ENCODE measurements at regions not wholly inside any gene's neighbourhood (a gene's known extent, or its start where the extent isn't known, plus 50 kb on each side); places are given as distances from the start of the nearest gene placed in this dataset.

DNA sequence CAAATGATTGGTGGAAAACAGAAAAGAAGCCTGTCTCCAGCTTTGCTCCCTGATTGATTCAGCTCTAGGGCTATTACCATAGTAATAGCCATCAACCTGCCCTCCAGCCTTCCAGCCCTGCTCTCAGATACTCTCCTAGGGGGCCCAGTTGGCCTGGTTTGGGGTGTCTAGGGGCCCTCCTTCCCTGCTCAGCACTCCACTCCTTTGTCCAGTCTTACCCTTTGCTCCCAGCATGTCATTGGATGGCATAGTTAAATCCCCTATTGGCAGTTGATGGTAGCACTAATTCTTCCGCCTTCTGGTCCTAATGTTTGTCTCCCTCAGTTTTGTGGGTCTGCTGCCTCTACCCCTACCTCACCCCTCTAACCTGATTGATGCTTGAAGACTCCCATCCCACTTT, 175.4 kb upstream of the PELI2 start:
- DNase-seq = no peak

DNA sequence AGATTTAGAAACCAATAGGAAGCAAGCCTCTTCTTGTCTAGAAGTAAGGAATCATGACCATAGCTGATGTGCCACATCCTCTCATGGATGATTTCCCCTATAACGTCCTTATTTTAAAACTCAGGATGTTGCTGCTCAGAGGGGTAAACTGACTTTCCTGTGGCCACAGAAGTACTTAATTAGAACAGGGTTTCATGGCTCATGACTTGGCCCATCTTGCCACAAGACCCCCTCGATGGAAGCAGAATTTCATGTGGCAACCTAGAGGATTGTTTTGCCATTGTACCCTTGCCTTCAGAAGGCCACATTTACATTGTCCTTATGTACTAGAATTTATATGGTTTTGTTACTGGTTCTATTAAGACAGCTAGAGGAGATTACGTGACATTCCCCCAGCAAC, 173.5 kb upstream of the PELI2 start:
- no peak for DNase-seq

DNA sequence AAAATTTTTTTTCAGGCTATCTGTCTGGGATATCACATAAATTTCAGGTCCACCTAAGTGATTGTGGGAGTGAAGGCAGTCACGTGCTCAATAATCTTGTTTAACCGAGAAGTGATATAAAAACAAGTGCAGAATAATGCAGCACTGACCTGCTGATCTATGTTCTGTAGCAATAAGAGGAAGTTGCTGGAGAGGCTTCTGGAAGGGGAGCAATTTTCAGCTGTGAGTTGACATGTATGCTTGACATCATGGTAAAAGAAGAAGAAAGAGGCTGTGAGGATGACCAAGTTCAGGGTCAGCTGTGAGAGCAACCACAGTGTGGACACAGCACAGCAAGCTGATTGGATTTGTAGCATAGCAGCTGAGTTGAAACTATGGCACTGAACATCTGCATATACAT, 172.0 kb upstream of the PELI2 start:
- DNase-seq = no peak

DNA sequence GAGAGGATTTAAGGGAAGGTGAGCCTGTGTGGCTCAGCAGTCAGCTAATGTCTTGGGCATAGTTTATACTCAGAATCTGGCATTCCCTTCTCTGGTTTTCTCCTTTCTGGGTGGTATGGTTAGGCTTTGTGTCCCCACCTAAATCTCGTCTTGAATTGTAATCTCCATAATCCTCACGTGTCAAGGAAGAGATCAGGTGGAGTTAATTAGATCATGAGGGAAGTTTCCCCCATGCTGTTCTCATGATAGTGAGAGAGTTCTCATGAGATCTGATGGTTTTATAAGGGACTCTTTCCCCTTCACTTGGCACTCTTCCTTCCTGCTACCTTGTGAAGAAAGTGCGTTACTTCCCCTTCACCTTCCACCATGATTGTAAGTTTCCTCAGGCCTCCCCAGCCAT, 169.8 kb upstream of the PELI2 start:
- DNase-seq = no peak

DNA sequence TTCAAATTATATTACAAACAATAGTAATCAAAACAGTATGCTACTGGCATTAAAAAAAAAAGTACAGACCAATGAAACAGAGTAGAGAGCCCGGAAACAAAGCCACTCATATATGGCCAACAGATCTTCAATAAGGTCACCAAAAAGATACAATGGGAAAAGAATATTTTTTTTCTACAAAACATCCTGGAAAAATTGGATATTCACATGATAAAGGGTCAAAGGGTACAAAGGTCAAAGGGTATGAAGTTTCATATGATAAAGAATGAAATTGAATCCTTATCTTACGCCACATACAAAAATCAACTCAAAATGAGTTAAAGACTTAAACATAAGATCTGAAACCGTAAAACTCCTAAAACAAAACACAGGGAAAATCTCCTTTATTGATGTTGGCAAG, 168.5 kb upstream of the PELI2 start:
- no peak for DNase-seq

DNA sequence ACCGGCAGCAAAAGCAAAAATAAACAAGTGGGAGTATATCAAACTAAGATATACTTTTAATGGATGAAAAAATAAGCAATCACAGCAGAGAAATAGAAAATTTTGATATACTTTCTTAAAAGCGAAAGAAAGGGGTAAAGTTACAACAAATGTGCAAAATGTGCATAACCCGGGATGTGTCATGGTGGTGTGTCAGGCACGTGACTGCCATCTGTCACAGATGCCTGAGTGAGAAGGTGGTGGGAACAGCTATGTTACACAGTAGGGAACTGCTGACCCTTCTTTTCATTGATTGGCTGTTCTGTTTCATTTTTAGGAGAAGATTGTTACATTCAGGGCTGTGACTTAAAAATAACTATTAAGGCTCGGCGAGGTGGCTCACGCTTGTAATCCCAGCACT, 168.1 kb upstream of the PELI2 start:
- DNase-seq = no peak

DNA sequence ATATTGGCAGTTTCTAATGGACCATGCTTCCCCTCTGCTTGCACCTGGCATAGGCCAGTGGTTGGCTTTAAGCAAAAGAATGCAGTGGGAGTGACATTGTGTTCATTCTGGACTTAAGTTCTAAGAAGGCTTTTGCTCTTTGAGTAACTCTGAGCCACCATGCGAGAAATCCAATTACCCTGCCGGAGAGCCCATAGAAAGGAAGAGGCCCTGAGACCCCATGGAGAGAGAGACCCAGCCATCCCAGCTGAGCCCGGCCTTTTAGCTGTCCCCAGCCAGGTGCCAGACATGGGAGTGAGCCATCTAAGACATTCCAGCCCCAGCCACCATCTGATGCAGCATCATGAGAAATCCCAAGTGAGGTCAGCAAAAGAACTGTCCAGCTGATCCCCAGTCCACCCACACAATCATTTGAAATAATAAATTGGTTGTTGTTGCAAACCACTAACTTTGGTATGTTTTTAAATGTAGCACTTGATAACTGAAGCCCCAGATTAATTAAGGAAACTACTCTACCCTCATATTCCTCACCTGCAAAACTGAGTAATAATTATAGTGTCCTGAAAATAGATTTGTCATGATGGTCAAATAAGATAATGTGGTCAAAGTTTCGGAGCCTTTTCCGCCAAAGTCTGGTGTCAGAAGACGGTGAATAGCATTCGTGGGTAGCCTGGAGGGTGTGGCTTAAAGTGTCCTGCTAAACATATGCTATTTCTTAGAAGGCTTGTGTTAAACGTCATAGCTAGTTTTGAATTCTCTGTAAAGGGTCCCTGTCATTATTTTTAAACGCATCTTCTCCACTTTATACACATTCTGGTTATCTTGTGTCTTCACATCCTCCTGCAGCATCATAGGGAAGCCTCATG, 166.6 kb upstream of the PELI2 start:
- no peak for DNase-seq

DNA sequence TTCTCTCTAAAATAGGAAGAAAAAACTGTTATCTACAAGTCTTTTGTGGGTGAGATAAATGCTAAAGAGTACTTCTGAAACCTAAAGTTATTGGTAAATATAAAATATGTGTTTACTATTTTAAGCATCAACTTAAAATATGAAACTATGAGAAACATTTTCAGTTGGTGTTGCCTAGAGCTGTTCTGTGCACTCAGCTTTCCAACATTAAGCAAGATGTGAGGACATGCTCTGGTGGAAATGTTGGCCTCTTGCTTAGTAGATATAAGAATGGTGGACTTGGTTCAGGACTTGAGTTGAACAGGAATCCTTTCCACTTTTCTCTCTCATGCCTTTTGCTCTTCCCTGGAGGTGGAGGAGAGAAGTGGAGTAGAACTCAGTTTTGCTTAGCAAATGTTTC, 164.1 kb upstream of the PELI2 start:
- DNase-seq = no peak

DNA sequence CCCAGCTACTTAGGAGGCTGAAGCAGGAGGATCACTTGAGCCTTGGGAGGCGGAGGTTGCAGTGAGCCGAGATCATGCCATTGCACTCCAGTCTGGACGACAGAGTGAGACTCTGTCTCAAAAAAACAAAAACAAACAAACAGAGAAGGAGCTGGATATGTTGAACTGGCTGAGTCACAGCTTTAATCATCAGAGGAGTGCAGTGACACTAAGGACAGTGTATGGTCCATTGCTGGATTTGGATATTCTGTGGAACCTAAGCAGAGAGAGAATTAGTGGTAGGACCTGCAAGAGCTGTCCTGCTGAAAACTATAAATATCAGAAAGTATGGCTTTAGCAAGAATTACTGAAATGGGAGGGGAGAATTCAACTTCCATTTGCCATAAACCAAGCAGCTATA, 163.0 kb upstream of the PELI2 start:
- DNase-seq = no peak

DNA sequence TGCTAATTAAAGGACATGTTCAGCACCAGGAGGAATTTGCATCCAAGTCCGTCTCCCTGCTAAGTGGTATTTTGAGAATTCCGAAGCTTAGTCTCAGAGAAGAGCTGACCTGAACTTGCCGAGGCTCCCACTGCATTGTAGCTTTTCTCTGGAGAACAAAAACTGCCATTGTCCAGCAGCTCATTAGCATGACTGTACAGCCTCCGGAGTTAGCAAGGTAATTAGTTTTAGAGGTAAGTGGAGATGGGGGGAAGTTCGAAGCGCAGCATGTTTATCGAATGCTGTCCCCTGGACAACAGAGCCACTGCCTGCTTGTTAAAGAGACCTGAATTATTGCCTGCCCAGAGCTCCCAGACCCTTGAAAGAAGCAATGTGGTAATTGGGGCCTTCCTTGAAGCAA, 160.3 kb upstream of the PELI2 start:
- DNase-seq = no peak

DNA sequence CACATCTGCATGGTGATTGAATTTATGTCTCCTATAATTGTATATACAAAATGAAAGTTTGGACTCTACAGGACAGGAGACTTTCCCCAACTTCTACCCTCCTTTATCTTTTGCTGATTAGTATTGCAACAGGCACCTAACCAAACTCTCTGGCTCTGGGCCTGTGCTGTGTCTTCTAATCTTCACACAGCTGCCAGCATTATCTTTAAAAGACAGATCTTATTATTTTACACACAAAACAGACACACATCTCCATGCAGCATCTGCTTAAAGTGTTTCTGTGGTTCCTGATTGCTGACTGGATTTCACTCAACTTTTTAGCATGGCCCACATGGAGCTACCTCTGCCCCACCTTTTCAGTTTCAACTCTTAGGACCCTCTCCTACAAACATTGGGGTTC, 154.9 kb upstream of the PELI2 start:
- no peak for DNase-seq

DNA sequence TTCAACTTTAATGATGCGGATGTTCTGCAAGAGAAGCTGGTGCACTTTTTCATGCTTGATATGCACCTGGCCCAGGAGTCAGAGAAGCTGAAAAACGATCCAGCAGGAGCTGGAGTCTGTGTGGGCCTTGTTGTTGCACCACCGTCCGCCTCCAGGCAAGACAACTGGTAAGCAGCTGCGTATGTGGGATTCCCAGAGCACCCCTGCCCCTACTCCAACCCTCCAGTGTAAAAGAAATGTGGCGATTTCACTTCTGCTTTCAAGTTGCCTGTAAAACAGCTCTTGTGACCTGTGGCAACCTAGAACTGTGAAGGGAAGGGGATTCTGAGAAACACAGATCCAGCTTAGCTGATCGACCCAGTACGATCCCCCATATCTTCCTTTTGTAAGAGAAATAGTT, 154.1 kb upstream of the PELI2 start:
- DNase-seq = no peak

DNA sequence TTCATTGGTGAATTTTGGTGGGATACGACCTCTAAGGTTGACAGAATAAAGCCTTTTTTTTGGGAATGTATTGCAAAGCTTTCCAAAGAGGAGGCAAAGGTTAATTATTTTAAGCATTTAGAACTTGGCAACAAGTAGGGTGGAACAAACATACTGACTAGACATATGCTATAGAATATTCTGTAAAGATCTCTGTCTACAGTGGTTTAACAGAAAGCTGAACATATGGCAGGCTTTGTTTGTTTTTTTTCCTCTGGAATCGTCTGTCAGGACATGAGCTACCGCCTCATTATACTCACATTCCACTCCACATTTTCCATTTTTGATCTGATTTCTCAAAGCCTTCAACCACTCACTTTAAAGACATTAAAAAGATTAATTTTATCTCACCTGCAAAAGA, 153.4 kb upstream of the PELI2 start:
- no peak for DNase-seq

DNA sequence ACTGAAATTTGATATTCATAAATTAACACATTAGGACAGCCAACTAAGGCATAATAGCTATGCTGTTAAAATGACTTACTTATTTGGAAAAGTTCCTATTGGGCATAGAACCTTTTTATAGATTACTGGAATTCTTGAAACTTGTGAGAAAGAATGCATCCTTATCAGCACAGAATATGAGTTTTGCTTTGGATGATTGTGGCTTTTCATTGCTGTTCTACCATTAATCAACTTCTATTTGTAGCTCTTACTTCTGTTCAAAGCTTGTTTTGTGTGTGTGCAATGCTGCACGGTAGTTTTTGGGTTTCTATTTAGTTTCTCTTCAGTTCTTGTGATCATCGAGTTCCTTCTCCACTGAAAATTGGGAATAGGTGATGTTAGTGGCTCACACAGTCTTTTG, 152.4 kb upstream of the PELI2 start:
- no peak for DNase-seq

DNA sequence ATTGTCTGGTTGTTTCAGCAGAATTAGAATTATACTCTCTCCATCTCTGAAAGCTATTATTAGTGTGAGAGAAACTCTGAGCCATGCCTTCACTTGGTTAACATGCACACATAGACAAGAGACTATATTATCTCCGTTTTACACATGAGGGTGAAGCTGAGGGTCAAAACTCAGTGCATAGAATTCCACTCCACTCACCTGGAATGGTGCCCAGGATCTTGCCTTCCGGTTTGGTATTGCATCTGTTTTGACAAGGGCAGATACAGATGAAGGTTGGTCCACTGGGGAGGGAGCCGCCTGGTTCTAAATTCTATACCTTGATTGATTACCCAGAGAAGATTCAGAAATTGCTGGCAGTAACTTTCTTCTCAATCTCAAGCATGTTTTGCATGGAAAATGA, 149.5 kb upstream of the PELI2 start:
- DNase-seq = no peak

DNA sequence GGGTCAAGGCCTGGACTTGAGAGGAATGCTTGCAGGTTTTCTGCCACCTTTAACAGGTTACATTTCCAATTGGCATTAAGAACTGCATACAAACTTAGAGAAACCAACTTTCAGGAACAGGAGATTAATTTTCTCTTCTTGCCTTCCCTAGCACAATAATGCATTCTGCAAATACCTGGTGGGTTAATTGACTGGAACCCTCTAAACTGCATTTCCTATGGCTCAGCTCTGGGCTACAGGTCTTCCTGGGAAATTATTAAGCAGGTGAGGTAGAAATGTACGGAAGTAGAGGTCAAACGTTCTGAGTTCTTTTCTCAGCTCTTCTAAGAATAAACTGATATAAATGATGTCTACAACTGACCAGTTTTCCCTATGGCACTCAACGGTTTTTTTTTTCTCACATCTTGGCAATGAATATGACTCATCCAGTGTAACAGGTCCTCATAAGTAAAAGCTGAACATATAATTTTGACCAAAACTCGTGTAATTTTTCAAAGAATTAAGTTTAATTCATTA, 144.9 kb upstream of the PELI2 start:
- DNase-seq = no peak

DNA sequence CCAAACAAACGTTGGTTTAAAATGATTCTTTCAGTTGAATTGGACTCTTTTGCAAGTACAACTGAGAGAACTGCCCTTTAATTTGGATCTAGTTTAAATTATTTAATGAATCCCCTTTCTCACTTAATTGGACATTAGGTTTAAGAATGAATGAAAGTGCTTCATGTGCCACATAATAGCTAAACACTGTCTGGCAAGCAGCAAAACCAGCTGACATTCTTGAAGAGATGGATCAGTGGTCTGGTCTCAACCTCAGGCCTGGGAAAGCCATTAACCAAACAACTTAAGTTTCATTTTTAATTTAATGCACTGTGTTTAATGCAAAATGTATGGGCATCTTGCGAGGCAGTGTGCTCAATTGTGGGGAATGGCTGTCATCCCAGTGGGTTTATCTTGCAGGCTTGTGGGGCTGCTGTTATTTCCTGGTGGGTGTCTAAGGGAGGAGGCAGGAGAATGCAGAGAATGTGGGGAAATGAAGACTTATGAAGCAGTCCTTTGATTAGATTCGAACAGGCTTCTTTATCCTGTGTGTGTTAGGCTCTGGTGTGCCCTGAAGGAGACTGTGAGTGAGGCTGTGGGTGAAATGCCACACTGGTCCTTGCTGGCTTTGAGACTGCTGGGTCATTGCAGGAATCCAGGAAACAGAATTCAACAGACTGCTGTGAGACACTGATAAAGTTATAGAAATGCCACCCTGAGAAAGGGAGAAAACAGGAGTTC, 144.1 kb upstream of the PELI2 start:
- no peak for DNase-seq

DNA sequence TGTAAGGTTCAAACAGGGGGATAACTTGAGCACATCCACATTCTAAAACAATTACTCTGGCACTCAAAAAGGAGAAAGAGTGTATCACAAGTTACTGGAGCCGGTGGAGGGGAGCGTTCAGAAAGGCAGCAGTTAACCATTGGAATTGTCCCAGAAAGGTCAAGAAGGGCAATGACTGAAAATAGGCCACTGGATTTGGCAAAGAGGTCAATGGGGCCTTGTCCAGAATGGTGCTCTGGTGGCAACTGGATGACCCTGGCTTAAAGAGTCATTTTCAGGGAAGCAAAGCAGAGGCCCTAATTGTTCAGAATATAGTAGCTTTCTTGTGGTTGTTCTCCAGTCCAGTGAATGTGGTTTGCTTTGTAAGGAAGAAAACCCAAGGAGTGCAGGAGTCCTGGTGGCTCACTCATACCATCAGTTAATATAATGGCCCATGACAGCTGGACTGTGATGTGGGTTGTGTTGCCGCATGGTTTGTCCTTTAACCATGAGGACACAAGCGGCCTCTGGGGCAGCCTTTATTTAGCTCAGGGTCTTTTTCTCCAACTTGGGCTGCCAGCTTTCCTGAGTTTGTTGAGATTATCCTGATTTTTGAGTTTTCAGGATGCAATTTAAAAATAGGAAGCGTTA, 142.8 kb upstream of the PELI2 start:
- no peak for DNase-seq

DNA sequence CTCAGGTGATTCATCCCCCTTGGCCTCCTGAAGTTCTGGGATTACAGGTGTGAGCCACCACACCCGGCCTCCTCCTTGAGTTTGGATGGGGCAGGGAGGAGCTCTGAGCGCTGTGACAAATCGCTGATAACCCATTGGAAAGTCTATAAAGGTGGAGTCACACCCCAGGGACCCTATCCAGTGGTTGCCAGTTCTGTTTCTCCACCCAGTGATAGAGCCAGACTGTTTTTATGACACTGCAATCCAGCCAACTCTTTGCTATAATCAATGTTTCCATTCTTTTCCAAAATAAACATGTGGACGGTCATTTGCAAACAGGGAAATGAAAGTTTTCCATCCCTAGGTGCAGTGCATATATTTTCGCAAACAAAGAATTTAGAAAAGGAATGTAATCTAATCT, 142.0 kb upstream of the PELI2 start:
- DNase-seq = no peak

DNA sequence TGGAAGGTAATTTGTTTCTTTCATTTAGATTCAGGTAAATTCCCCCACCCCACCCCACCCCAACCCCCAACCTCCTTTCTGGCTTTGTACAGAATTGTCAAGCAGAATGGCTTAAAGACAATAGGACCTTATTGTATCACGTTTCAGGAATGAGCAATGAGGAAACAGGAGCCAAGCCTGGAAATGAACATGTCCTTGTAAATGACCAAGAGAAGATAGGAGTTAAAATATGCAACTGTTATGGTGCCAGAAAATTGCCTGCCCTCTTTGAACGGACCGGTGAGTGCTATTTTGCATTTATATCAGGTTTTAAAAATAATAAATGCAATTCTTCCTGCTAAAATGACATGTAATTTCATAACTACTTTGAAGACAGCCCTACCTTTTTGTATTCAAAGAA, 141.6 kb upstream of the PELI2 start:
- DNase-seq = no peak

DNA sequence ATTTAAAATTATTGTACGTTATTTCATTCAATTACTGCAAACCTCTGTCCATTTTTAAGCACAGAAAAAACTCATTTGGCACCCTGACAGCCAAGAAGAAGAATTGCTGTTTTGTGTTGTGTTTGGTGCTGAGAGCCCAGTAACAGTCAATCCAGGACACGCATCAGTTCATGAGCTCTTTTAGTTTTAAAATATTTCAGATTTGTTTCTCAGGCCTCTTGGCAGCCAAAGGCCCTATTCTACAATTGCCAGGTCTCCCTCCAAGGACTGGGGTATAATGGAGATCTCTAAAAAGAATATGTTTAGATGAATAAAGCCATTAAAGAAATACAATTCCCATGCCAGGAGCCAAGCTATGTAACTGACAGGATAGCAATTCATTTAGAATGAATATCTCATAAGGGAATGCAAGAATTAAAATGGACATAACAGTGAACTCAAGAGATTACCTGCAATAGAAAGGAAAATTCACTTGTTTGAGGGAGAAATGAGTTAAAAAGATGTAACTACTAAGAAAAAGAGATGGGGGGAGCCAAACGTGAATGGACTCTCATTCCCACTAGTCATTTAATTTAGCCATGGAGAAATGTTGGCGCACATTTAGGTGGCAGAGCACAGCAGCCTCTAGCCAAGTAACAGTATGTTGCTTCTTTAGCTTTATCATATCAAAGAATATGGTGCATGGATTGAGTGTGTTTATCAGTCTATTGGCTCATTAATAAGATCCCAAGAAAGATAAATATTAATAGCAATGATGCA, 140.6 kb upstream of the PELI2 start:
- DNase-seq = no peak

DNA sequence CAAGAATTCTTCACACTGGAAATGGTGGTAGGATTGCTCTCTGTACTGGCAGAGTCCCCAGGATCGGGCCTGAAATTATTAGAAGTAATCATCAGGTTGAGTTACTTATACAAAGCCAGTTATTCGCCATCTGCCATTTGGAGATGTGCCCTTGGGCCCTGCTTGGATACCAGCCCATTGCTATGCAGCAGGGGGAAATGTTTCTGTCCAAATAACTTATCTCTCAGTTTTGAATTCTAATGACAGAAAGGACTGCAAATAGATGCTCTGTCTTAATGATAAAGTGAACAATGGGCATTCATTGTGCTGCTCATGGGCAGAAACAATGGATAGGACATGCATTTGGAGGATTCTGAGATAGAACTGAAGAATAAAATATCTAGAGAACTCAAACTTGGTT, 139.1 kb upstream of the PELI2 start:
- DNase-seq = no peak

DNA sequence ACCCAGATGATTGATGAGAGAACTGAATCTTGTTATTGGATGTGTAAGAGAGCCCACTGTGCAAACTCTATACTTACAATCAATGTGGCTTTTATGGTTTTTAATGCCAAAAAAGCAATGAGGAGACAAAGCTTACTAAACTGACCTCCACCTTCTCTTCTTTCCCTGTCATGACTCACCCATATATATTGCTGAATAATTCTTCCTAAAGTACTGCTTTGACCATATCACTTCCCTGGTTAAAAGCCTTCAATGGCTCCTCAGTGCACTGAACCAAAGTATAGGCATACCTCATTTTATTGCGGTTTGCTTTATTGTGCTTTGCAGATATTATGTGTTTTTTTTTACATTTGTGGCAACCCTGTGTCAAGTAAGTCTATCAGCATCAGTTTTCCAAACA, 138.4 kb upstream of the PELI2 start:
- no peak for DNase-seq
